ENCODE measurements at regions not wholly inside any gene's neighbourhood (a gene's known extent, or its start where the extent isn't known, plus 50 kb on each side); places are given as distances from the start of the nearest gene placed in this dataset.

GRCh38 chr21:31589820-31590219, 69.7 kb upstream of the SOD1 start:
- dilution Hi-C loops (cut with MboI; ENCODE audit: extremely low pct_ligation_motif_present, low sequenced_read_pairs), result no loop called here
- intact Hi-C loops (cut with micrococcal nuclease), result no loop called here
- H3K4me3 ChIP-seq (replicated peaks in 1 of 3; ENCODE audit: insufficient read depth in 1 of 3, low read depth in 1 of 3, low read length in 3 of 3), result no peak overlapping the region

More at GRCh38 chr21:31589820-31590219, 69.7 kb upstream of the SOD1 start:
- no peaks in the 10 kb centered on the region for H3K36me3 ChIP-seq (ENCODE audit: control insufficient read depth in 2 of 2, extremely low read depth in 1 of 2, insufficient read depth in 2 of 2, low read length in 2 of 2)
- H3K27me3 ChIP-seq (ENCODE audit: control insufficient read depth in 2 of 2, insufficient read depth in 2 of 2, low read length in 2 of 2), result no peaks in the 10 kb centered on the region
- no peaks in the 10 kb centered on the region for H3K79me2 ChIP-seq (ENCODE audit: control insufficient read depth, insufficient read depth, low read length)
- H2AFZ ChIP-seq (ENCODE audit: low read depth, low read length), result no peak overlapping the region
- DNase-seq (ENCODE audit: low read depth, low spot score) (no peak), FAIRE-seq (no peak)
- no peaks in the 10 kb centered on the region for H3K9me1 ChIP-seq (replicated peaks; ENCODE audit: control insufficient read depth, extremely low read depth, insufficient read depth, low read length)
- no peak overlapping the region for H3K27ac ChIP-seq (ENCODE audit: insufficient read depth, low read depth, low read length)
- no peaks in the 10 kb centered on the region for H3K4me1 ChIP-seq (ENCODE audit: control insufficient read depth, extremely low read depth, insufficient read depth, low read length)
- ChIA-PET POLR2A (no interaction called here), CTCF (interaction anchor here (0.7 to 1.0 kb wide), 2 partner anchors 10 to 14 kb away, joined by 3 read pairs; no protein-coding TSS in a partner anchor)
- no peaks in the 10 kb centered on the region for H3K9me3 ChIP-seq (replicated peaks; ENCODE audit: control insufficient read depth, insufficient read depth, low read length)
- H3K9ac ChIP-seq (replicated peaks; ENCODE audit: extremely low read depth, insufficient read depth, low read length), result no peak overlapping the region
- no TSS peak for BruUV-seq (replicated peaks)
- H3K4me2 ChIP-seq (ENCODE audit: insufficient read depth, low read length), result no peak overlapping the region
- no peak for TF ChIP-seq POLR2A (IDR thresholded peaks at IDR 0.05; ENCODE audit: low read depth, low read length)
- no peak for TF ChIP-seq FOS (IDR thresholded peaks at IDR 0.05; ENCODE audit: borderline replicate concordance, insufficient read depth, low read length)
- TF ChIP-seq GATA2 (IDR thresholded peaks at IDR 0.05; ENCODE audit: insufficient read depth, insufficient read length, low read depth, low read length), result no peak
- TF ChIP-seq MAX (IDR thresholded peaks at IDR 0.05; ENCODE audit: insufficient read depth, insufficient read length), result no peak
- no peak for TF ChIP-seq POLR2AphosphoS5 (IDR thresholded peaks at IDR 0.05; ENCODE audit: insufficient read depth, low read depth, low read length)
- TF ChIP-seq EZH2 (IDR thresholded peaks at IDR 0.05; ENCODE audit: borderline replicate concordance, low read depth, low read length, severe bottlenecking), result no peak
- no peak for TF ChIP-seq CTCF (IDR thresholded peaks at IDR 0.05; ENCODE audit: extremely low read depth in 1 of 2, insufficient read depth in 1 of 2, low read depth in 1 of 2, low read length in 2 of 2)
- no peak for TF ChIP-seq JUN (IDR thresholded peaks at IDR 0.05; ENCODE audit: borderline replicate concordance, insufficient read depth, insufficient read length, low read depth)
- TF ChIP-seq MYC (IDR thresholded peaks at IDR 0.05; ENCODE audit: low read depth, low read length), result no peak
- H4K20me1 ChIP-seq (replicated peaks; ENCODE audit: control insufficient read depth, extremely low read depth, insufficient read depth, low read length), result no peaks in the 10 kb centered on the region
